Gastroesophageal sphincter (tissue), 3 donors: ENCODE measurements at regions not wholly inside any gene's neighbourhood (a gene's known extent, or its start where the extent isn't known, plus 50 kb on each side); places are given as distances from the start of the nearest gene placed in this dataset.

Experiments
- EP300 ChIP-seq: sonication (generic); formaldehyde crosslinking; IDR thresholded peaks from one replicate; pipeline ENCODE4 v1.6.1; 2017; ENCODE audit warnings: antibody characterized with exemption, mild to moderate bottlenecking
- POLR2A ChIP-seq, 2 donors: fragments of 450-650 bp; IDR thresholded peaks; one replicate each; pipeline ENCODE4 v1.6.1; 2017; ENCODE audit warnings: antibody characterized with exemption in 2 of 2, mild to moderate bottlenecking in 2 of 2, moderate library complexity in 1 of 2
- TF ChIP-seq, protein P1 (sequence below), 4 experiments: fragments of 200-600 bp in 2 of 4; fragments of 450-650 bp in 2 of 4; sonication (generic) in 1 of 4; IDR thresholded peaks; one replicate each; pipeline ENCODE4 v1.5.1; 2017 to 2019; ENCODE audit warnings: antibody characterized with exemption in 4 of 4, mild to moderate bottlenecking in 2 of 4, moderate library complexity in 2 of 4

GRCh38 chr14:85895603-85896002 is 365.7 kb downstream of the FLRT2 start:
- TF ChIP-seq POLR2A (IDR thresholded peaks at IDR 0.05) (no peak), EP300 (no peak)
- TF ChIP-seq, protein P1, sequence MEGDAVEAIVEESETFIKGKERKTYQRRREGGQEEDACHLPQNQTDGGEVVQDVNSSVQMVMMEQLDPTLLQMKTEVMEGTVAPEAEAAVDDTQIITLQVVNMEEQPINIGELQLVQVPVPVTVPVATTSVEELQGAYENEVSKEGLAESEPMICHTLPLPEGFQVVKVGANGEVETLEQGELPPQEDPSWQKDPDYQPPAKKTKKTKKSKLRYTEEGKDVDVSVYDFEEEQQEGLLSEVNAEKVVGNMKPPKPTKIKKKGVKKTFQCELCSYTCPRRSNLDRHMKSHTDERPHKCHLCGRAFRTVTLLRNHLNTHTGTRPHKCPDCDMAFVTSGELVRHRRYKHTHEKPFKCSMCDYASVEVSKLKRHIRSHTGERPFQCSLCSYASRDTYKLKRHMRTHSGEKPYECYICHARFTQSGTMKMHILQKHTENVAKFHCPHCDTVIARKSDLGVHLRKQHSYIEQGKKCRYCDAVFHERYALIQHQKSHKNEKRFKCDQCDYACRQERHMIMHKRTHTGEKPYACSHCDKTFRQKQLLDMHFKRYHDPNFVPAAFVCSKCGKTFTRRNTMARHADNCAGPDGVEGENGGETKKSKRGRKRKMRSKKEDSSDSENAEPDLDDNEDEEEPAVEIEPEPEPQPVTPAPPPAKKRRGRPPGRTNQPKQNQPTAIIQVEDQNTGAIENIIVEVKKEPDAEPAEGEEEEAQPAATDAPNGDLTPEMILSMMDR (IDR thresholded peaks at IDR 0.05), result no peak
